ENCODE measurements at regions not wholly inside any gene's neighbourhood (a gene's known extent, or its start where the extent isn't known, plus 50 kb on each side); places are given as distances from the start of the nearest gene placed in this dataset.
A peak's percentile ranks its signal among the peaks of the same experiment; 100 is the strongest.

DNA sequence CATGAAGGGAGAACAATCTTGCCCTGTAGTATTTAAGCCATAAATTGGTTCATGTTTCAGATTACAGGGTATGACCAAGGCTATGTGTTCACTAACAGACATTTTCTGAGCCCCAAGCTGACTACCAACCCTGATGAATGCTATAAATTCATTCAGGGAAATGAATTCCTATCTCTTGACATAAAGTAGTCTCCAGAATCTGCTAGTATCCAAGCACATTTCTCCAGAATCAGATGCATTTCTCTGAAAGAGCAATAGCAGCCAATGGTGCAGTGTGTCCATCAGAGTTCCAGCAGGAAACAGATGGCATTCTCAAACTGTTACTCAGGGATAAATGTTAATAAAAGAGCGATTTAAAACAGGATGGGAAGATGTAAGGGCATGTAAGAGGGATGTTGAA lies 226.4 kb downstream of the COG6 start:
- TF ChIP-seq CTCF (conservative IDR thresholded peaks at IDR 0.05): no peak
- no peak for TF ChIP-seq ZFX (IDR thresholded peaks at IDR 0.05)
- H3K27ac ChIP-seq: no peak overlapping the region

- H3K27ac ChIP-seq: no peak overlapping the region
- TF ChIP-seq CTCF (conservative IDR thresholded peaks at IDR 0.05) (no peak), ZFX (IDR thresholded peaks at IDR 0.05) (no peak)
Observed at GRCh38 chr13:39884166-39884565, 228.7 kb downstream of the COG6 start.

DNA sequence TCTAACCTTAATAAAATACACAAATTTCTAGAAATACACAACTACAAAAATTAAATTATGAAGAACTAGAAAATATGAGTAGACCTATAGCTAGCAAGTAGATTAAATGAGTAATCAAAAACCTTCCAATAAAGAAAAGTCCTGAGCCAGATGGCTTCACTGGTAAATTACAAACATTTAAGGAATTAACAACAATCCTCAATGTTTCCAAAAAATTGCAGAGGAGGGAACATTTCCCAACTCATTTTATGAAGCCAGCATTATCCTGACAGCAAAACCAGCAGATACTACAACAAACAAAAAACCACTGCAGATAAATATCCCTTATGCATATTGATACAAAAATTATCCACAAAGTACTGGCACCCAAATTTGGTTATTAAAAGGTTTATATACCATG lies 230.9 kb downstream of the COG6 start:
- TF ChIP-seq ZFX (IDR thresholded peaks at IDR 0.05) (no peak), CTCF (conservative IDR thresholded peaks at IDR 0.05) (no peak)
- H3K27ac ChIP-seq: no peak overlapping the region

GRCh38 chr13:39887387-39887786 lies 231.9 kb downstream of the COG6 start:
- H3K27ac ChIP-seq: no peak overlapping the region
- TF ChIP-seq ZFX (IDR thresholded peaks at IDR 0.05): no peak
- no peak for TF ChIP-seq CTCF (conservative IDR thresholded peaks at IDR 0.05)

- TF ChIP-seq CTCF (conservative IDR thresholded peaks at IDR 0.05): no peak
- TF ChIP-seq ZFX (IDR thresholded peaks at IDR 0.05): no peak
Observed at GRCh38 chr13:39888865-39889810, 233.7 kb downstream of the COG6 start.

DNA sequence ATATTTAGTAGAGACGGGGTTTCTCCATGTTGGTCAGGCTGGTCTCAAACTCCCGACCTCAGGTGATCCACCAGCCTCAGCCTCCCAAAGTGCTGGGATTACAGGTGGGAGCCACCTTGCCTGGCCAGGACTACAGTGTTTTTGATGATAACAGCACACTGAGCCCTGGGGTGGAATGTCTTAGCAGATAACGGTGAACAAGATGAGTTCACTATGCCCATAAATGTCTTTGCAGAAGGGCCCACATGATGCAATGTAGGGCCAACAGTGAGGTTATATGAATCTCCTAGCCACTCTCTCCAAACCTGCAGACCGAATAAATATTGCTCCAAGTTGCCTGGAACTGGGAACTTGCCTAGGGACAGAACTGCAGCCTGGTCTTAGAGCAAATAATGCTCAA lies 235.1 kb downstream of the COG6 start:
- TF ChIP-seq CTCF (conservative IDR thresholded peaks at IDR 0.05) (no peak), ZFX (IDR thresholded peaks at IDR 0.05) (no peak)
- H3K27ac ChIP-seq: peak overlapping the region; percentile 48

More at GRCh38 chr13:39888865-39889810, 233.7 kb downstream of the COG6 start:
- no peak overlapping the region; the same call in 1 of the 2 replicates for H3K27ac ChIP-seq

Data from C4-2B (cell line).